ENCODE measurements at regions not wholly inside any gene's neighbourhood (a gene's known extent, or its start where the extent isn't known, plus 50 kb on each side); places are given as distances from the start of the nearest gene placed in this dataset.

DNA sequence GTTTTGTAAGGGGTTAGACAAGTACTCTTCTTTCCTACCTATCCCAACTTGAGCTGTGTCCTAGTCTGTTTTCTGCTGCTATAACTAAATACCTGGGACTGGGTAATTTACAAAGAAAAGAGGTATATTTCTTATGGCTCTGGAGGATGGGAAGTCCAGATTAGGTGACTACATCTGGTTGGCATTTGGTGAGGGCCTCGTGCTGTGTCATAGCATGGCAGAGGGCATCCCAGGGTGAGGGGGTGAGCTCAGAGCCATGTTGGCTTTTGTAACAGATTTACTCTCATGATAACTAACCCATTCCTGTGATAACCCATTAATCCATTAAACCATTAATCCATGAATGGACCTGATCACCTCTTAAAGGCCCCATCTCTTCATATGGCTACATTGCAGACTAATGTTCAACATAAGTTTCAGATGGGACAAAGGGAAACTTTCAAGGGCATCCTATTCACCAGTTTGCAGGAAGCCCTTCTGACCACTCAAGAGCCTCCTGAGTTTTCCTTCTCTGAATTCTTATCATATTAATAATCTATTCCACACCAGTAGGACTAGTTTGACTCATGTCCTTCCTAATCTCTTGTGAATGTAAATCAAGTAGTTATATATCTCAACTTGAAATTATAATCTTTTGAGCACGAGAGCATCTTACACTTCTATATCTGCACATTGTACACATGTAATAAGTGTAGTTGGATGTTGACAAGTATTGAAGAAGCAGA lies 185.7 kb upstream of the ZPLD1 start:
- Histone ChIP-seq H3K36me3 (no peaks in the 10 kb centered on the region), H3K4me1 (no peaks in the 10 kb centered on the region), H3K27me3 (no peaks in the 10 kb centered on the region), H3K4me3 (no peak overlapping the region), H3K27ac (no peak overlapping the region), H3K9me3 (no peaks in the 10 kb centered on the region)
- DNase-seq (no peak), ATAC-seq (no peak)
- TF ChIP-seq, protein P1, sequence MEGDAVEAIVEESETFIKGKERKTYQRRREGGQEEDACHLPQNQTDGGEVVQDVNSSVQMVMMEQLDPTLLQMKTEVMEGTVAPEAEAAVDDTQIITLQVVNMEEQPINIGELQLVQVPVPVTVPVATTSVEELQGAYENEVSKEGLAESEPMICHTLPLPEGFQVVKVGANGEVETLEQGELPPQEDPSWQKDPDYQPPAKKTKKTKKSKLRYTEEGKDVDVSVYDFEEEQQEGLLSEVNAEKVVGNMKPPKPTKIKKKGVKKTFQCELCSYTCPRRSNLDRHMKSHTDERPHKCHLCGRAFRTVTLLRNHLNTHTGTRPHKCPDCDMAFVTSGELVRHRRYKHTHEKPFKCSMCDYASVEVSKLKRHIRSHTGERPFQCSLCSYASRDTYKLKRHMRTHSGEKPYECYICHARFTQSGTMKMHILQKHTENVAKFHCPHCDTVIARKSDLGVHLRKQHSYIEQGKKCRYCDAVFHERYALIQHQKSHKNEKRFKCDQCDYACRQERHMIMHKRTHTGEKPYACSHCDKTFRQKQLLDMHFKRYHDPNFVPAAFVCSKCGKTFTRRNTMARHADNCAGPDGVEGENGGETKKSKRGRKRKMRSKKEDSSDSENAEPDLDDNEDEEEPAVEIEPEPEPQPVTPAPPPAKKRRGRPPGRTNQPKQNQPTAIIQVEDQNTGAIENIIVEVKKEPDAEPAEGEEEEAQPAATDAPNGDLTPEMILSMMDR (IDR thresholded peaks at IDR 0.05), result no peak
- WGBS, 2 donors, result 58% methylated on average over 2 of the region's 2 CpGs
- intact Hi-C loops (cut with DNase I), result no loop called here

DNA sequence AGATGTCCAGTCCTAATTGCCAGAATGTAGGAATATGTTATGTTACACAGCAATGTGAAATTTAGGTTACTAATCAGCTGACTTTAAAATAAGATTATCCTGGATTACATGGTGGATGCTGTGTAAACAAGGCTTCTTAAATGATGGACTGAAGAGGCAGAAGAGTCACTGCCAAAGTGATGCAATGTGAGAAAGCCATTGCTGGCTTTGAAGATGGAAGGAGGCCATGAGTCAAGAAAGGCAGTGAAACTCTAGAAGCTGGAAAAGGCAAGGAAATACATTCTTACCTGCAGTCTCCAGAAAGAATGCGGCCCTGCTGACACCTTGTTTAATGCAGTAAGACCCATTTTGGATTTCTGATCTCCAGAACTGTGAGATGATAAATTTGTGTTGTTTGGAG lies 179.1 kb upstream of the ZPLD1 start:
- 96 to 98% methylated on average over 1 of the region's 1 CpG for WGBS, 2 donors
- Histone ChIP-seq H3K36me3 (no peaks in the 10 kb centered on the region), H3K4me1 (no peaks in the 10 kb centered on the region), H3K27me3 (no peaks in the 10 kb centered on the region), H3K27ac (no peak overlapping the region), H3K4me3 (no peak overlapping the region), H3K9me3 (no peaks in the 10 kb centered on the region)
- ATAC-seq (no peak), DNase-seq (no peak)
- intact Hi-C loops (cut with DNase I), result no loop called here
- TF ChIP-seq, protein P1 (IDR thresholded peaks at IDR 0.05), result no peak

DNA sequence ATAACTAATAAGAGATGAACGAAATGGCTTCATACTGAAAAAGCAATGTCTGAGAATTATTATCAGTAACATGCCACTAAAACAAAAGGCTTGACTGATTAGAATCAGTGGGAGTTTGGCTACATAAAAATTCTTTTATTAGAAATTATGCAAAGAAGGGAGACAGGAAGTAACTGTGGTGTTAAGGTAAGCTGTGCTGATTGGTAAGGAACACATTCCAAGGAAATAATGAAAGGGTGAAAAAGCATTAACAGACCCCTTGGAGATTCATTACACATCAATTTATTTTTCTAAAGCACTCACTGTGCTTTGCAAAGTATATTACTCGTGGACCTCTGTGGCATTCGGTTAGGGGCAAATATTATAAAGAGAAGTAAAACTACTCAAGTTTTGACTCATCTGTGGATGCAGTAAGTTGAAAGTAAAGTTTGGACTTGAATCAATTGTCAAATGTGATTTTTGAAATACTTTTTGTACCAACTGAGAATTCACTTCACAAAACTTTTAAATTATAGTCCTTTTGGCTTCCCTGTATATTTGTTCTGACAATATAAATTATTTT lies 176.1 kb upstream of the ZPLD1 start:
- DNase-seq (no peak), ATAC-seq (no peak)
- no peaks in the 10 kb centered on the region for H3K27me3 ChIP-seq
- TF ChIP-seq, protein P1 (IDR thresholded peaks at IDR 0.05), result no peak
- 55 to 67% methylated on average over 3 of the region's 3 CpGs for WGBS, 2 donors
- no peaks in the 10 kb centered on the region for H3K9me3 ChIP-seq
- intact Hi-C loops (cut with DNase I), result no loop called here
- no peaks in the 10 kb centered on the region for H3K36me3 ChIP-seq
- H3K4me1 ChIP-seq, result no peaks in the 10 kb centered on the region
- no peak overlapping the region for H3K4me3 ChIP-seq
- no peak overlapping the region for H3K27ac ChIP-seq

DNA sequence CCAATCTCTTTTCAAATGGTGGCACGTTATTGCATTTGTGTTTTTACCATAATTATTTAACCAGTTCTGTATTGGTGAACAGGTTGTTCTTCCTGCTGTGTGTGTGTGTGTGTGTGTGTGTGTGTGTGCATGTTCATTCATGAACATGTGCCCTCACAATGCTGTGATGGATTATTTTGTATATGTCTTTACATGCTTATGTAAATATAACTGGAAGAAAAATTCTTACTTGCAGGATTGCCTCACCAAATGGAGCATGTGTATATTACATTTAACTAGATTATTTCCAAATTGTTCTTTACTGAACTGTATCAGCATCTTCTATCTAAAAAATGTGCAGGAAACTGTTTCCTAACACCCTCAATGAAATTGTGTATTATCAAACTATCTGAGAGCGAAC lies 175.2 kb upstream of the ZPLD1 start:
- H3K9me3 ChIP-seq, result no peaks in the 10 kb centered on the region
- DNase-seq, result no peak
- no peaks in the 10 kb centered on the region for H3K4me1 ChIP-seq
- H3K4me3 ChIP-seq, result no peak overlapping the region
- no peak overlapping the region for H3K27ac ChIP-seq
- intact Hi-C loops (cut with DNase I), result no loop called here
- no peaks in the 10 kb centered on the region for H3K36me3 ChIP-seq
- 73 to 86% methylated on average over 2 of the region's 2 CpGs for WGBS, 2 donors
- ATAC-seq, result no peak
- TF ChIP-seq, protein P1 (IDR thresholded peaks at IDR 0.05), result no peak
- H3K27me3 ChIP-seq, result no peaks in the 10 kb centered on the region
